ENCODE measurements at regions not wholly inside any gene's neighbourhood (a gene's known extent, or its start where the extent isn't known, plus 50 kb on each side); places are given as distances from the start of the nearest gene placed in this dataset.

GRCh38 chr6:14918200-14918907 lies 327.5 kb upstream of the JARID2 start:
- TF ChIP-seq POLR2A (IDR thresholded peaks at IDR 0.05; ENCODE audit: low read length) (no peak), GATA1 (IDR thresholded peaks at IDR 0.05; ENCODE audit: low read depth, low read length) (no peak)

All from erythroblast (primary cell).